CD14-positive monocyte (primary cell): ENCODE measurements at regions not wholly inside any gene's neighbourhood (a gene's known extent, or its start where the extent isn't known, plus 50 kb on each side); places are given as distances from the start of the nearest gene placed in this dataset.

Experiments used
- DNase-seq, 3 donors: peaks; one replicate each; pipeline ENCODE4 v3.0.0-alpha.2; 2011 to 2022
- H2AFZ ChIP-seq: 2 replicates; pipeline ENCODE4 v1.6.0; 2012; ENCODE audit warnings: mild to moderate bottlenecking, low read depth, low read length, inconsistent platforms; ENCODE audit not compliant: insufficient read depth, poor library complexity, severe bottlenecking
- H3K27ac ChIP-seq, 2 donors: 1 replicate in 1 of 2; 2 replicates in 1 of 2; pipeline ENCODE4 v1.5.1; 2012 to 2013; ENCODE audit warnings: low read length in 2 of 2, control low read depth in 1 of 2, inconsistent platforms in 1 of 2, low read depth in 1 of 2, mild to moderate bottlenecking in 1 of 2
- H3K27me3 ChIP-seq, 2 donors: one replicate each; pipeline versions ENCODE4 v1.6.0 to v1.6.1; 2011 to 2013; ENCODE audit warnings: low read length in 2 of 2; ENCODE audit not compliant: control insufficient read depth in 2 of 2, insufficient read depth in 2 of 2
- H3K36me3 ChIP-seq, 2 donors: replicated peaks in 1 of 2; 1 replicate in 1 of 2; 2 replicates in 1 of 2; pipeline versions ENCODE4 v1.5.1 to v1.6.1; 2012 to 2013; ENCODE audit warnings: low read length in 2 of 2, control low read depth in 1 of 2, inconsistent platforms in 1 of 2, mild to moderate bottlenecking in 1 of 2; ENCODE audit not compliant: insufficient read depth in 2 of 2, control insufficient read depth in 1 of 2
- H3K4me1 ChIP-seq, 2 donors: 1 replicate in 1 of 2; 2 replicates in 1 of 2; pipeline versions ENCODE4 v1.5.1 to v1.6.1; 2012 to 2013; ENCODE audit warnings: low read length in 2 of 2, control low read depth in 1 of 2, inconsistent platforms in 1 of 2, mild to moderate bottlenecking in 1 of 2, moderate library complexity in 1 of 2; ENCODE audit not compliant: insufficient read depth in 2 of 2, control insufficient read depth in 1 of 2
- H3K4me2 ChIP-seq: replicated peaks from 2 replicates; pipeline ENCODE3; 2012; ENCODE audit warnings: low read length, moderate library complexity, mild to moderate bottlenecking; ENCODE audit not compliant: poor library complexity, severe bottlenecking; ENCODE audit errors: extremely low read depth
- H3K4me3 ChIP-seq, 3 experiments: fragments of 200-600 bp in 1 of 3; sonication (generic) in 1 of 3; replicated peaks in 1 of 3; 1 replicate in 2 of 3; 2 replicates in 1 of 3; pipeline ENCODE4 v1.5.1; 2011 to 2013; ENCODE audit warnings: low read length in 3 of 3, mild to moderate bottlenecking in 3 of 3, control low read depth in 2 of 3, low read depth in 2 of 3, inconsistent platforms in 1 of 3, moderate library complexity in 1 of 3
- H3K79me2 ChIP-seq: 2 replicates; pipeline ENCODE4 v1.6.0; 2012; ENCODE audit warnings: mild to moderate bottlenecking, control low read depth, inconsistent platforms, low read length, moderate library complexity; ENCODE audit not compliant: insufficient read depth
- H3K9ac ChIP-seq: 2 replicates; pipeline ENCODE4 v1.6.0; 2017; ENCODE audit warnings: low read length, mild to moderate bottlenecking; ENCODE audit not compliant: insufficient read depth, poor library complexity, severe bottlenecking
- H3K9me3 ChIP-seq, 2 donors: replicated peaks in 1 of 2; 1 replicate in 1 of 2; 2 replicates in 1 of 2; pipeline versions ENCODE4 v1.5.1 to v1.6.1; 2012 to 2013; ENCODE audit warnings: low read length in 2 of 2, control low read depth in 1 of 2; ENCODE audit not compliant: control insufficient read depth in 1 of 2, insufficient read depth in 1 of 2
- H4K20me1 ChIP-seq: 2 replicates; pipeline ENCODE4 v1.6.0; 2012; ENCODE audit warnings: mild to moderate bottlenecking, low read length, control low read depth, moderate library complexity; ENCODE audit not compliant: insufficient read depth
- H3K27ac Mint-ChIP-seq, 7 donors: one replicate each; pipeline ENCODE4 v1.8.0; 2020; ENCODE audit warnings: mild to moderate bottlenecking in 7 of 7, mixed read lengths in 7 of 7, moderate library complexity in 6 of 7, inconsistent platforms in 2 of 7
- H3K27me3 Mint-ChIP-seq, 3 donors: one replicate each; pipeline ENCODE4 v1.8.0; 2021 to 2022; ENCODE audit warnings: low read depth in 3 of 3, mild to moderate bottlenecking in 3 of 3, mixed read lengths in 3 of 3, moderate library complexity in 3 of 3, inconsistent platforms in 1 of 3
- H3K36me3 Mint-ChIP-seq, 2 donors: one replicate each; pipeline ENCODE4 v1.8.0; 2020; ENCODE audit warnings: mixed read lengths in 2 of 2, inconsistent platforms in 1 of 2, mild to moderate bottlenecking in 1 of 2
- H3K4me1 Mint-ChIP-seq: one replicate; pipeline ENCODE4 v1.8.0; 2020; ENCODE audit warnings: mild to moderate bottlenecking, mixed read lengths
- H3K4me3 Mint-ChIP-seq, 2 donors: one replicate each; pipeline ENCODE4 v1.8.0; 2020; ENCODE audit warnings: mild to moderate bottlenecking in 2 of 2, mixed read lengths in 2 of 2, moderate library complexity in 1 of 2
- H3K9me3 Mint-ChIP-seq, 7 donors: one replicate each; pipeline ENCODE4 v1.8.0; 2020 to 2022; ENCODE audit warnings: mixed read lengths in 7 of 7, mild to moderate bottlenecking in 6 of 7, moderate library complexity in 6 of 7, inconsistent platforms in 2 of 7
- WGBS: methylation state at CpG from one replicate; pipeline ENCODE4 v1.1.5; 2013; ENCODE audit warnings: missing lambda C conversion rate; ENCODE audit not compliant: insufficient coverage; 5-methylcytosine and 5-hydroxymethylcytosine counted together
- intact Hi-C, 2 donors: fragments of 100-400 bp; cut with micrococcal nuclease; formaldehyde crosslinking; loops; one replicate each; pipeline versions ENCODE4 v1.15.0 to v1.15.1; 2023
- TF ChIP-seq, protein P1 (sequence below): fragments of 200-600 bp; IDR thresholded peaks from one replicate; pipeline ENCODE4 v1.8.0; 2022; ENCODE audit warnings: antibody characterized with exemption, mild to moderate bottlenecking

DNA sequence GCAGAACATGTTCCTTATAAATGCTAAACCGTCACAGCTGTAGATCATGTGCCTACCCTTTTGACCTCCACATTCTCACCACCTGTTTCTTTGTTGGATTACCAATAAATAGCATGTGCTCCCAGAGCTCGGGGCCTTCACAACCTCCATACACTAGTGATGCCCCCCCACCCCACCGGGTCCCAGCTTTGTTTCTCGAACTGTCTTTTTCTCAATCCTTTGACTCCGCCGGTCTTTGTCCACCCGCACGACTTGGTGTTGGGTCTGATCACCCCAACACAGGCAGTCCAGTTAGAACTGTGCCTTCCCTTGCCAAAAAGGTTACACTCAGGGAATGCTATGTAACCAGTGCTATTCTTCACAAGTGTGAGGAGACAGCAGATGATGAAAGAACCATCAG is 485.9 kb upstream of the C9orf72 start:
- H3K79me2 ChIP-seq: no peaks in the 10 kb centered on the region
- H3K36me3 ChIP-seq: no peaks in the 10 kb centered on the region
- no peak overlapping the region for H3K4me2 ChIP-seq
- intact Hi-C loops: no loop called here
- no peaks in the 10 kb centered on the region for H3K4me1 ChIP-seq
- H4K20me1 ChIP-seq: no peaks in the 10 kb centered on the region
- no peak overlapping the region for H3K27ac ChIP-seq
- DNase-seq: no peak
- WGBS: 86% methylated on average over 7 of the region's 8 CpGs
- no peaks in the 10 kb centered on the region for H3K9me3 ChIP-seq
- Mint-ChIP-seq H3K9me3 (peaks cover 0 to 5% (median 0%) of the 10 kb centered on the region in 7 donors), H3K27ac (peak overlapping the region in 1 of 7 donors; percentile 41), H3K4me3 (no peak overlapping the region), H3K27me3 (no peaks in the 10 kb centered on the region), H3K4me1 (no peaks in the 10 kb centered on the region), H3K36me3 (no peaks in the 10 kb centered on the region)
- TF ChIP-seq, protein P1, sequence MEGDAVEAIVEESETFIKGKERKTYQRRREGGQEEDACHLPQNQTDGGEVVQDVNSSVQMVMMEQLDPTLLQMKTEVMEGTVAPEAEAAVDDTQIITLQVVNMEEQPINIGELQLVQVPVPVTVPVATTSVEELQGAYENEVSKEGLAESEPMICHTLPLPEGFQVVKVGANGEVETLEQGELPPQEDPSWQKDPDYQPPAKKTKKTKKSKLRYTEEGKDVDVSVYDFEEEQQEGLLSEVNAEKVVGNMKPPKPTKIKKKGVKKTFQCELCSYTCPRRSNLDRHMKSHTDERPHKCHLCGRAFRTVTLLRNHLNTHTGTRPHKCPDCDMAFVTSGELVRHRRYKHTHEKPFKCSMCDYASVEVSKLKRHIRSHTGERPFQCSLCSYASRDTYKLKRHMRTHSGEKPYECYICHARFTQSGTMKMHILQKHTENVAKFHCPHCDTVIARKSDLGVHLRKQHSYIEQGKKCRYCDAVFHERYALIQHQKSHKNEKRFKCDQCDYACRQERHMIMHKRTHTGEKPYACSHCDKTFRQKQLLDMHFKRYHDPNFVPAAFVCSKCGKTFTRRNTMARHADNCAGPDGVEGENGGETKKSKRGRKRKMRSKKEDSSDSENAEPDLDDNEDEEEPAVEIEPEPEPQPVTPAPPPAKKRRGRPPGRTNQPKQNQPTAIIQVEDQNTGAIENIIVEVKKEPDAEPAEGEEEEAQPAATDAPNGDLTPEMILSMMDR: no peak
- H3K9ac ChIP-seq: no peak overlapping the region
- H3K4me3 ChIP-seq: no peak overlapping the region
- H3K27me3 ChIP-seq: no peaks in the 10 kb centered on the region
- no peak overlapping the region for H2AFZ ChIP-seq

DNA sequence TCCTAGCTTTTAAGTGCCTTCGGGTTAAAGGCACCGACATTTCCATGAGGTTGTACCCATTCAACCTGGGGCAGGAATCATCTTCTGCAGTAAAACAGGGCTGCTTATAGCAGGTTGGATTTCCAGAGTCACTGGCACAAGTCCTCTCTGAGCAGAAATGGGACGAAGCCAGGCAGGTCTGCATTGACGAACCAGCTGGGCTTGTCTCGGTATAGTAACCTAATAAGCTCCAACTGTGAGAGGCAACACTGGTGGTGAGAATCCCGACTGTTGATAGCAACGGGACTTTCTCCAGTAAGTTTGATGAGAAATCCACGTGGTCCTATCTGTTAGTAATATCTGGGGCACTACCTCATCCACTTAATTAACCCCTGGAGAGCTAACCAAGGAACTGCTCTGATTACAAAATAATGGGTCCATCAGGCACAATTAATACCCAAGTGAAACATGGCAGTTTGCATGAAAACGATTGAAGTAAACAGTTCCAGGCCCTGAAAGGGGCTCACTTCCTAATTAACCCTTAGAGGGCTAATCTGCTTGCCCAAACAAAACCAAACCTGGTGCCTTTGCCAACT is 491.0 kb upstream of the C9orf72 start:
- Histone ChIP-seq H3K9me3 (no peaks in the 10 kb centered on the region), H4K20me1 (no peaks in the 10 kb centered on the region), H3K4me3 (no peak overlapping the region), H3K79me2 (no peaks in the 10 kb centered on the region), H3K27ac (no peak overlapping the region), H3K9ac (no peak overlapping the region), H3K36me3 (no peaks in the 10 kb centered on the region), H3K4me1 (no peaks in the 10 kb centered on the region), H3K4me2 (no peak overlapping the region), H3K27me3 (no peaks in the 10 kb centered on the region), H2AFZ (no peak overlapping the region)
- Mint-ChIP-seq H3K4me1 (no peaks in the 10 kb centered on the region), H3K27me3 (no peaks in the 10 kb centered on the region), H3K4me3 (no peak overlapping the region), H3K9me3 (no peaks in the 10 kb centered on the region), H3K36me3 (no peaks in the 10 kb centered on the region), H3K27ac (no peak overlapping the region)
- no peak for DNase-seq
- TF ChIP-seq, protein P1: no peak
- intact Hi-C loops: no loop called here
- 86% methylated on average over 8 of the region's 9 CpGs for WGBS
